Right ventricle myocardium inferior (tissue), 1 donor: ENCODE measurements at regions not wholly inside any gene's neighbourhood (a gene's known extent, or its start where the extent isn't known, plus 50 kb on each side); places are given as distances from the start of the nearest gene placed in this dataset.
"Not testable (repeated sequence)": the region's sequence is repeated elsewhere in the genome, so short reads cannot be mapped to it uniquely, and the experiment has no call there.

Experiments
- ATAC-seq: fragments of 200-7000 bp; cut with Tn5 transposase; one replicate; pipeline ENCODE4 v1.9.1; 2020; ENCODE audit warnings: mild to moderate bottlenecking, moderate library complexity
- DNase-seq: peaks from one replicate; pipeline ENCODE4 v3.0.0; 2021; ENCODE audit errors: missing footprints
- intact Hi-C: fragments of 100-400 bp; cut with DNase I; formaldehyde crosslinking; loops from one replicate; pipeline ENCODE4 v1.11.0; 2022
- donor health status: DM: no; HTN: yes; CAD: no; lungs with severe emphysema.

DNA sequence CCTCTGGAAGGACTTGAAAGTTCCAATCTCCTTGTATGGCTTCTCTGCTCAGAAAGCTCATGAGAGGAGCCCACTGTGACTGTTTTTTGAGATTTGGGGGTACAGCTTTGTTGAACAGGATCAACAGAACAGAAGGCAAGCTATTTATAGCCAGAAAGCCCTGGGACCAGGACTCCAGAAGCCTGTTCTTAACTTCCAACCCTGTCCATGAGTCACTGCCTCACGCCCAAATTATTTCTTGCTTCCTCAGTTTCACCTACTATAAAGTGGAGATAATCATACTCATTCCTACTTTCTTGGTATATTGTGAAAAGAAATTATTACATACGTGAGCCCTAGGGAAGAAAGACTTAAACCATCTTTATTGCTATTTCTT lies 100.9 kb upstream of the MARCKS start:
- no peak for ATAC-seq
- DNase-seq: no peak
- intact Hi-C loops: no loop called here

DNA sequence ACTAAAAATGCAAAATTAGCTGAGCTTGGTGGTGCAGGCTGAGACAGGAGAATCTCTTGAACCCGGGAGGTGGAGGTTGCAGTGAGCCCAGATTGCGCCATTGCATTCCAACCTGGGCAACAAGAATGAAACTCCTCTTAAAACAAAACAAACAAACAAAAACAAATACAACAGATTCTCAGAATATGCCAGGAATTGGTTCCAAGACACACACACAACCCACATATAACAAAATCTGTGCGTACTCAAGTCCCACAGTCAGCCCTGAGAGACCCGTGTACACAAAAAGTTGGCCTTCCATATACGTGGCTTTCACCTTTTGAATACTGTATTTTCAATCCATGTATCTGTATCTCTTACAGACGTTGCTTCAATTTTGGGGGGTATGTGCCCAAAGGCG lies 98.9 kb upstream of the MARCKS start:
- ATAC-seq (no peak), DNase-seq (no peak)
- intact Hi-C loops: no loop called here

GRCh38 chr6:113758826-113759574 lies 98.1 kb upstream of the MARCKS start:
- intact Hi-C loops: no loop called here
- DNase-seq (no peak), ATAC-seq (no peak)

- ATAC-seq (no peak), DNase-seq (no peak)
- intact Hi-C loops: no loop called here
These were observed 94.5 kb upstream of the MARCKS start for GRCh38 chr6:113762641-113763040.

DNA sequence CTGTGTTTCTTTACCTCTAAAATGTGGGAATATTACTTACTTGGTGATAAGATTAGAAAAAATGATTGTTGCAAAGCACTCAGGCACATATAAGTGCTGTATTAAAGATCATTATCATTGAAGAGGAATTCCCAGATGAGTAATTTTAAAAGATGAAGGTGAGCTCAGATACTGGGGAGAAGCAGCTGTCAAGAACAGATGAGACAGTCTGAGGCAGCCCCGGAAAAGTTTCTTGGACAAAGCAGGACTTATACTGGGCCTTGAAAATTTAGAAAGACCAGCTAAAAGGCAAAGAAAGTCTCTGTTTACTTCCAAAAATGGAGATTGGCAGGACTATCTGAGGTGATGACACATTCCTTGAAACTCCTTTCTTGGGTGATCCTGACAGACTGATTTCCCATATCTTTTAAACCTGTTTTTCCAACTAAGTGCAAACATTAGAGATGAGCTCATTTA lies 93.8 kb upstream of the MARCKS start:
- intact Hi-C loops: no loop called here
- no peak for ATAC-seq
- DNase-seq: no peak

DNA sequence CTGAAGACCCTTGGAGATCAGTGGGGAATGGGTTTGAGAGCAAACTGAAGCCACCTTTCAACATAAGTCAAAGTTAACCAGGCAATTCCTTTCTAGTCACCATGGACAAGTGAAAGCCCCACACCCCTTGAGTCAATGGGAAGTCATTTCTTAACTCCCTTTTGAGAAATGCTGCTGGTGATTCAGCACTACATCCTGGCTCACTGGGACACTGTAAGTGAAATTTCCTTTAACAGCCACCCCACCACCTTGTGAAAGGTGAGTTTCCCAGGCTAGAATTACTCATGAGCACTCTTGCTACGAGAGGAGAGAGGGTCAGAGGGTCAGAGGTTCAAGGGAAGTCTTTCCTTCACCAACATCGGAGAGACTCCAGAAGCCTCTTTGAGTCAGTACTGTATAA lies 93.3 kb upstream of the MARCKS start:
- no peak for DNase-seq
- ATAC-seq: no peak
- intact Hi-C loops: no loop called here

- DNase-seq: no peak
These were observed 91.2 kb upstream of the MARCKS start for GRCh38 chr6:113765909-113766308.

DNA sequence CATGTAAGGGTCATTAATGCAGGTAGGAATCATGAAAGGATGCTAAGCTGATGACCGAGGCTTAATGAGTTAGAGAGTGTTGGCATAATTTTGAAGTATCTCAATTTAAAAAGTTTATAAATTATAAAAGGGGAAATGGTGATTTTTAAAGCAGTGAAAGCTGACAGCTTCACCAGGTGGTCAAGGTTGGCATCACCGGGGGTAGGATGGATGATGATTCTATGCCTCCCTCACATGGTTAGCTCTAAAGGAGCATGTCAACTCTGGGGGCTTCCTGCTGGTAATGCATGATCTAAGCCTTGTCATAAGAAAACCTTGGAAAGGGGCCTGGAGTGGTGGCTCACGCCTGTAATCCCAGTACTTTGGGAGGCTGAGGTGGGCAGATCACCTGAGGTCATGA lies 89.2 kb upstream of the MARCKS start:
- ATAC-seq (no peak), DNase-seq (no peak)
- intact Hi-C loops: no loop called here

More at GRCh38 chr6:113765909-113766308, 91.2 kb upstream of the MARCKS start:
- intact Hi-C loops: no loop called here
- no peak for ATAC-seq

- intact Hi-C loops: no loop called here
- ATAC-seq (no peak), DNase-seq (no peak)
These were observed 84.2 kb upstream of the MARCKS start for GRCh38 chr6:113772961-113773360.

- intact Hi-C loops: no loop called here
- ATAC-seq (no peak), DNase-seq (no peak)
These were observed 82.9 kb upstream of the MARCKS start for GRCh38 chr6:113774127-113774825.

DNA sequence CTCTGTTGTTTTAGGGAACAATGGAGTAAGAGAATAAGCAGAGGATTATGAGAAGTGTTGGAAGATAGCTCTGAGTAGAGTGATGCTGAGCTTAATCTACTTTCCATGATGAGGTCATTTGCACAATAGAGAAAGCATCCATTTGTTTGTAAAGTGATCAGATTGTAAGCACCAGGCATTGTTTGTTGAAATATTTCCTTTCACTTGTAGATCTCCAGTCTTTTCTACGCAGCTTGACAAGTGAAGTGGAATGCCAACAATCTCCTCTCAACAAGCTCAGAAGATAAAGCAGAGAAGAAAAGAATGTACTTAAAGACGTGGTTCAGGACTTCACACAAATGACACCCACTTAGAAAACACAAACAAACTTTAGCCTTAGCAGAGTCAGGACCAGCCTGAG lies 80.1 kb upstream of the MARCKS start:
- DNase-seq (no peak), ATAC-seq (no peak)
- intact Hi-C loops: no loop called here

- ATAC-seq (no peak), DNase-seq (no peak)
- intact Hi-C loops: no loop called here
These were observed 79.5 kb upstream of the MARCKS start for GRCh38 chr6:113777601-113778000.

DNA sequence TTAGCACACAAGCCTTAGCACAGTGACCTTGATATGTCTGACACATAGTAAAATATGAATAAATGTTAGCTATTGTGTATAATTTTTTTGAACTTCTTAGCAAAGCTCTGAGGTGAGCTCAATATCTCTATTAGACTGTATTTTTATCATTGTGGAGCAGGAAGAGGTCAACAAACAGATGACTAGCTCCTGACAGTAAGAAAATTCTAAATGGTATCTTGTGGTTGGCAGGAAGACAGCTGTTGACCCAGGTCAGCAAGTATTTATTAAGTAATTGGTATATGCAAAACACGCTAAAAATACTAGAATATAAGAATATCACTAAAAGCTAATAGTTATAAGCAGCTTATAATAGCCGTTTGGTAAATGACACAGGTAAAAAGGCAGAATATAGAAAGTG lies 77.5 kb upstream of the MARCKS start:
- no peak for ATAC-seq
- intact Hi-C loops: no loop called here
- DNase-seq: no peak

DNA sequence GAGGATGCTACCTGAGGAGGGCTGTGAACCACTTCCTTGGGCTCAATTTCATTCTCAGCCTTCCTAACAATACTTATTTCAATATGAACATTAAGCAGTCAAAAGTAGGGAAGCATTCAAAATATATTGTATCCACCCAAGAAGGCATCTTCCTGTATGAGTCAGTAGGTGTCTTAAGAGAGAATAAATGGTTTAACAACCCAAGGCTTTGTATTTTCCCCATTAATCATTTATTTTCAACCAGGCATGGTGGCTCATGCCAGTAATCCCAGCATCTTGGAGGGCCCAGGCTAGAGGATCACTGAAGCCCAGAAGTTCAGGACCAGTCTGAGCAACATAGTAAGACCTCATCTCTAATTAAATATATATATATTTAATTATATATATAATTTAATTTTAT lies 74.5 kb upstream of the MARCKS start:
- ATAC-seq: no peak
- DNase-seq: no peak
- intact Hi-C loops: no loop called here

DNA sequence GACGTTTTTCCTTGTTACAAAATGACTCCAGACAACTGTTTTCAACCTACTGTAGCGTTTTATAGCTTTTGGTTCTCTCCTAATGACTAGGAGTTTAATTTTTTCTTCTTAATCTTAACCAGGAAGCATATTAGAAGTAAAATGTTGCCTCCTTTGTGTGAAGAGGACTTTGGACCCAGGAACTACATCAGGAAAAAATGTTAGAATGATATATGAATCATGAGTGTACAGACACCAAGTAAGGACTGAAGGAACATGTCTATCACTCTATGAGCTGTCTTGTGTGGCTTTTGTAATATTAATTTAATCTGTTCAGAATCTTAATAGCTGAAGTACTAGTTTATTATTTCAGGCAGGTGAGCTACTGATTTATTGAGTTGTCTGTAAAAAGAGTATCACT lies 71.0 kb upstream of the MARCKS start:
- DNase-seq (no peak), ATAC-seq (no peak)
- intact Hi-C loops: no loop called here

GRCh38 chr6:113788586-113788985 lies 68.6 kb upstream of the MARCKS start:
- ATAC-seq: no peak
- intact Hi-C loops: no loop called here

GRCh38 chr6:113791225-113791624 lies 65.9 kb upstream of the MARCKS start:
- DNase-seq, ATAC-seq, intact Hi-C loops: not testable (repeated sequence)

More at GRCh38 chr6:113788586-113788985, 68.6 kb upstream of the MARCKS start:
- DNase-seq: no peak

DNA sequence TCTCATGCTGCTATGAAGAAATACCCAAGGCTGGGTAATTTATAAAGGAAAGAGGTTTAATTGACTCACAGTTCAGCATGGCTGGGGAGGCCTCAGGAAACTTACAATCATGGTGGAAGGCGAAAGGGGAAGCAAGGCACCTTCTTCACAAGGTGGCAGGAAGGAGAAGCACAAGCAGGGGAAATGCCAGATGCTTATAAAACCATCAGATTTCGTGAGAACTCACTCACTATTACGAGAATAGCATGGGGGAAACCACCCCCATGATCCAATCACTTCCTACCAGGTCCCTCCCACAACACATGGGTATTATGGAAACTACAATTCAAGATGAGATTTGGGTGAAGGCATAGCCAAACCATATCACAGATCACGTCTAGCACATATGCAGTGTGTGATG lies 61.8 kb upstream of the MARCKS start:
- DNase-seq, ATAC-seq, intact Hi-C loops: not testable (repeated sequence)

GRCh38 chr6:113796038-113796437 lies 61.1 kb upstream of the MARCKS start:
- DNase-seq: no peak
- no peak for ATAC-seq
- intact Hi-C loops: no loop called here

DNA sequence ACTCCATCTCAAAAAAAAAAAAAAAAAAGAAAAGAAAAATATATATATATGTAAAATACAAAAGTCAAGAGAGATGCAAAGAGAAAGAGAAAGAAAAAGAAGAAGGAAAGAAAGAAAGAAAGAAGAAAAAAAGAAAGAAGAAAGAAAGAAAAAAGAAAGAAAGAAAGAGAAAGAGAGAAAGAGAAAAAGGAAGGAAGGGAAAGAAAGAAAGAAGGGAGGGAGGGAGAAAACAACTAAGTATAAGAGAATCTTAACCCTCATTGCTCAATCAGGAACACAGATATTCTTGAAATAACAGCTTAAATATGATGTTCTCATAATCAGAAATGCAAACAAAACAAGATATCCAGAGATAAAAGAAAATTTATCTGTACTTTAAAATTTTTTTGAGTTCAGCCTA lies 54.4 kb upstream of the MARCKS start:
- ATAC-seq: no peak

More for the DNA sequence above, 54.4 kb upstream of the MARCKS start:
- intact Hi-C loops: no loop called here
- DNase-seq: no peak
